Spleen (tissue), 11 donors: ENCODE measurements at regions not wholly inside any gene's neighbourhood (a gene's known extent, or its start where the extent isn't known, plus 50 kb on each side); places are given as distances from the start of the nearest gene placed in this dataset.

Experiments used
- DNase-seq: peaks from one replicate; pipeline ENCODE4 v3.0.0-alpha.2; 2020
- H3K27ac ChIP-seq, 8 donors: fragments of 200-600 bp; sonication (generic) in 7 of 8; 1 replicate in 4 of 8; 2 replicates in 4 of 8; pipeline versions ENCODE4 v1.5.0 to v1.8.0; 2016 to 2021; ENCODE audit warnings: inconsistent platforms in 4 of 8, mild to moderate bottlenecking in 4 of 8, moderate library complexity in 1 of 8
- H3K27me3 ChIP-seq, 7 donors: fragments of 200-600 bp; sonication (generic) in 6 of 7; replicated peaks in 1 of 7; 1 replicate in 4 of 7; 2 replicates in 3 of 7; pipeline versions ENCODE4 v1.5.0 to v1.8.0; 2016 to 2021; ENCODE audit warnings: inconsistent platforms in 3 of 7, mild to moderate bottlenecking in 1 of 7
- H3K36me3 ChIP-seq, 6 donors: fragments of 200-600 bp; sonication (generic) in 5 of 6; 1 replicate in 4 of 6; 2 replicates in 2 of 6; pipeline versions ENCODE4 v1.5.0 to v1.8.0; 2016 to 2021; ENCODE audit warnings: inconsistent platforms in 2 of 6
- H3K4me1 ChIP-seq, 6 donors: fragments of 200-600 bp; sonication (generic) in 5 of 6; 1 replicate in 3 of 6; 2 replicates in 3 of 6; pipeline versions ENCODE4 v1.5.0 to v1.8.0; 2016 to 2021; ENCODE audit warnings: inconsistent platforms in 3 of 6
- H3K4me3 ChIP-seq, 8 donors: fragments of 200-600 bp; sonication (generic) in 7 of 8; 1 replicate in 4 of 8; 2 replicates in 4 of 8; pipeline versions ENCODE4 v1.5.0 to v1.8.0; 2016 to 2021; ENCODE audit warnings: inconsistent platforms in 4 of 8, mild to moderate bottlenecking in 4 of 8, moderate library complexity in 2 of 8
- H3K9me3 ChIP-seq, 8 donors: fragments of 200-600 bp; sonication (generic) in 7 of 8; 1 replicate in 4 of 8; 2 replicates in 4 of 8; pipeline versions ENCODE4 v1.5.0 to v1.8.0; 2016 to 2021; ENCODE audit warnings: inconsistent platforms in 4 of 8
- CTCF ChIP-seq, 11 experiments: fragments of 200-600 bp in 7 of 11; fragments of 450-650 bp in 4 of 11; sonication (generic) in 4 of 11; IDR thresholded peaks in 8 of 11; conservative IDR thresholded peaks in 3 of 11; 1 replicate in 7 of 11; 2 replicates in 4 of 11; pipeline versions ENCODE4 v1.4.0 to v1.8.0; 2016 to 2021; ENCODE audit warnings: antibody characterized with exemption in 11 of 11, inconsistent platforms in 4 of 11, mild to moderate bottlenecking in 1 of 11
- POLR2A ChIP-seq, 3 donors: fragments of 450-650 bp; IDR thresholded peaks; one replicate each; pipeline ENCODE4 v1.5.1; 2017; ENCODE audit warnings: antibody characterized with exemption in 3 of 3, mild to moderate bottlenecking in 1 of 3
- POLR2AphosphoS5 ChIP-seq, 3 donors: sonication (generic); formaldehyde crosslinking; IDR thresholded peaks; one replicate each; pipeline ENCODE4 v1.5.1; 2017; ENCODE audit warnings: antibody characterized with exemption in 3 of 3
- WGBS, 5 donors: extraction: QIAGEN DNeasy Blood & Tissue Kit in 3 of 5; methylation state at CpG; one replicate each; pipeline versions ENCODE4 v1.1.5 to v1.1.7; 2013 to 2018; 5-methylcytosine and 5-hydroxymethylcytosine counted together
- intact Hi-C: fragments of 100-400 bp; cut with DNase I; formaldehyde crosslinking; loops from one replicate; pipeline ENCODE4 v1.15.0; 2023; ENCODE audit warnings: low total_unique reads
- donor health status: healthy with polysubstance abuse.
- donor health status: DM: no; HTN: no; CAD: no; lungs with moderate emphysema.
- donor health status: DM: no; HTN: no; CAD: no.
- donor health status: Bipolar disorder and iron deficiency.
- donor health status: healthy.
- donor health status: DM: no; HTN: no; CAD: no.
- donor health status: DM: yes; HTN: yes; CAD: no.

DNA sequence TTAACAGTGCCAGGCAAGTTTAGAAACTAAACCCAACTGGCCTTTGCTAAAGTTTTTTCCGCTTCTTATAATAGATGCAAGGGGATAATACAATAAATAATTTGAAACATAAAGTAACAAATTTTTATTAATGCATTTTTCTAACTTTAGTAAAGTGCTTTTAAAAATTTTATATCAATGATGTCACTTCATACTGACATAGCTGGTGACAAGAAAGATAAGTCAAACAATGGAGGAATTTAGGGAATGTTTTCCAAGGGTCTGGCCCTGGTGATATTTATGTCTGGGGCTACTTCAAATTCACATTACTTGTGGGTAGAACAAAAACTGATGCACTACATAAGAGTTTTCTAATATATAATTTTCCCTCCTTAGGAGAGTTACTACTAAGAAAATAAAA, 61.2 kb upstream of the CBLN2 start:
- peaks cover 0 to 7% (median 0%) of the 10 kb centered on the region in 8 donors for H3K9me3 ChIP-seq
- WGBS, 5 donors: 84 to 95% (median 86%) methylated on average over 1 of the region's 1 CpG
- H3K27me3 ChIP-seq: no peaks in the 10 kb centered on the region
- TF ChIP-seq POLR2AphosphoS5 (IDR thresholded peaks at IDR 0.05) (no peak), POLR2A (IDR thresholded peaks at IDR 0.05) (no peak)
- no peak overlapping the region for H3K4me3 ChIP-seq
- H3K27ac ChIP-seq: no peak overlapping the region
- no peaks in the 10 kb centered on the region for H3K36me3 ChIP-seq
- intact Hi-C loops: no loop called here
- DNase-seq: no peak
- H3K4me1 ChIP-seq: no peaks in the 10 kb centered on the region

DNA sequence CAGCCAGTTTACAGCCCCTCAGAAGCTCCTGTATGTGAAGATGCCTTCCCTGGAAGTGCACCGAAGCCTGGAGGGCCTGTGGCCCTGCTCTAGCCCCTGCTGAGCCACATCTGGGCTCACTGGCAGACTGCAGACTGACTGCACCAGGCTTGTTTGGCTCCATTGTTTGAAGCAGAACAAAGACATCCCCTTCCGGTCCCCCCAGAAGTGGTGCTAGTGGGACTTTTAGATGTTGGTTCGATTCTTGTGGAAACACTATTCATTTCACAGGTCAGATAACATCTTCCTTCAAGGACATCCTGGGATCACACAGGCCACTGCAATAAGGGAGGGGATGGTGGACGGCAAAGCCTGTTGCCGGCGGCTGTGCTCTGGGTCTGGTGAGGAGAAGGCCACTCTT, 57.8 kb upstream of the CBLN2 start:
- TF ChIP-seq POLR2A (IDR thresholded peaks at IDR 0.05) (no peak), CTCF (IDR thresholded peaks at IDR 0.05 in 8 of 11, conservative IDR thresholded peaks at IDR 0.05 in 3 of 11) (no peak), POLR2AphosphoS5 (IDR thresholded peaks at IDR 0.05) (no peak)
- 82 to 90% (median 86%) methylated on average over 6 of the region's 6 CpGs for WGBS, 5 donors
- no peak for DNase-seq
- Histone ChIP-seq H3K4me3 (no peak overlapping the region), H3K4me1 (no peaks in the 10 kb centered on the region), H3K36me3 (no peaks in the 10 kb centered on the region), H3K27ac (no peak overlapping the region), H3K9me3 (peaks cover 0 to 17% (median 0%) of the 10 kb centered on the region in 8 donors), H3K27me3 (no peaks in the 10 kb centered on the region)
- intact Hi-C loops: no loop called here

- no peak for DNase-seq
- no peaks in the 10 kb centered on the region for H3K27me3 ChIP-seq
- no peaks in the 10 kb centered on the region for H3K36me3 ChIP-seq
- intact Hi-C loops: no loop called here
- no peak for TF ChIP-seq CTCF (IDR thresholded peaks at IDR 0.05 in 8 of 11, conservative IDR thresholded peaks at IDR 0.05 in 3 of 11)
- TF ChIP-seq POLR2AphosphoS5 (IDR thresholded peaks at IDR 0.05): no peak
- TF ChIP-seq POLR2A (IDR thresholded peaks at IDR 0.05): no peak
- H3K4me3 ChIP-seq: no peak overlapping the region
- no peaks in the 10 kb centered on the region for H3K4me1 ChIP-seq
- peaks cover 0 to 17% (median 0%) of the 10 kb centered on the region in 8 donors for H3K9me3 ChIP-seq
- H3K27ac ChIP-seq: no peak overlapping the region
- WGBS, 5 donors: 81 to 85% (median 82%) methylated on average over 10 of the region's 10 CpGs
Observed at GRCh38 chr18:72601481-72601880, 57.3 kb upstream of the CBLN2 start.
